ENCODE measurements at regions not wholly inside any gene's neighbourhood (a gene's known extent, or its start where the extent isn't known, plus 50 kb on each side); places are given as distances from the start of the nearest gene placed in this dataset.

GRCh38 chrX:150298841-150299551 lies 64.1 kb upstream of the MAMLD1 start:
- no peak for DNase-seq (ENCODE audit: low read depth in 2 of 2)

DNA sequence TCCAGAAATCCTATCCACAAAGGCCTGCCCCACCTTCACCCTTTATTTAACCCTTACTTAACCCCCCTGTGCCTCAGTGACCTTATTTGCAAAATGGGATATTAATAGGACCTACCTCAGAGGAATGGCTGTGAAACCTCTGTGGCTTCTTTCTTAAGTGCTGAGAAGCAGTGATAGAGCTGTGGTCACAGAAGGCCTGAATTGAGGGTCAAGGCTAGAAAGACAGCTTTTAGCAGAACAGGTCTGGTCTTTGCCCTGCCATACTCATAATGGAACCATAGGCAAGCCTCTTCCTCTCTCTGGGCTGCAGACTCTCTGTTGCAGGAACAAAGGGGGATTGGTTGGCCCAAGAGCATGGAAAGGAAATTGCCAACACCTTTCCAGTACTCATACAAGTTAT lies 63.5 kb upstream of the MAMLD1 start:
- no peak for DNase-seq (ENCODE audit: low read depth in 2 of 2)

GRCh38 chrX:150303386-150304097 lies 59.6 kb upstream of the MAMLD1 start:
- DNase-seq (ENCODE audit: low read depth in 2 of 2): no peak

GRCh38 chrX:150306002-150306401 lies 57.1 kb upstream of the MAMLD1 start:
- DNase-seq (ENCODE audit: low read depth in 2 of 2): no peak

GRCh38 chrX:150308041-150308440 lies 55.1 kb upstream of the MAMLD1 start:
- no peak for DNase-seq (ENCODE audit: low read depth in 2 of 2)

DNA sequence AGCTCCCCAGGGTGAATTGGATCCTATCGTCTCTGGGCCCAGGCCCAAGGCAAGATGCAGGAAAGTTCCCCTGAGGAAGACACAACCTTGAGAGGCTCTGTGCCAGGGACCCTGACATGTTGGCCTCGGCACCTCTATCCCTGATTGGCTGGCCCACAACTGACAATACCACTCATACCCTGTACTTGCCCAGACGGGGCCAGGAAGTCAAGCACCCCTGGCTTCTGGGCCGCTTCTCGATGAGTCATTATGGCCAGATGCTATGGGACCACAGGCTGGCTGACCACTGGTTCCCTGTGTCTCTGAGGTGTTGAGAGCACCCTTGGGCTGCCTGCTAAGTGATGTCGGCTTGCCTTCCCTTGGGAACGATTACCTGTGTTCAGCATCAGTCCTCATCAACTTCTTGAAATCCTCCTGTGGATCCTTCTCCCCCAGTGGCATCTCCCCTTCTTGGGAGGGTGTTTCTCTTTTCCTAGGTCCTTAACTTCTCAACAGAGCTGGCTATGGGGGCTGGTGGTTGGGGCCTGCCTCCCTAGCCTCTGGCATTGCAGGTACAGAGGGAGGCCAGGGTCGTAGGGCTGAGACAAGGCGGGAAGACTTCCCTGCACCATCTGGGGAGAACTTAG lies 54.5 kb upstream of the MAMLD1 start:
- DNase-seq (ENCODE audit: low read depth in 2 of 2): no peak

GRCh38 chrX:150310417-150310816 lies 52.7 kb upstream of the MAMLD1 start:
- no peak for DNase-seq (ENCODE audit: low read depth in 2 of 2)

- DNase-seq (ENCODE audit: low read depth in 2 of 2): no peak
Measured at GRCh38 chrX:150310881-150311280, 52.2 kb upstream of the MAMLD1 start.

DNA sequence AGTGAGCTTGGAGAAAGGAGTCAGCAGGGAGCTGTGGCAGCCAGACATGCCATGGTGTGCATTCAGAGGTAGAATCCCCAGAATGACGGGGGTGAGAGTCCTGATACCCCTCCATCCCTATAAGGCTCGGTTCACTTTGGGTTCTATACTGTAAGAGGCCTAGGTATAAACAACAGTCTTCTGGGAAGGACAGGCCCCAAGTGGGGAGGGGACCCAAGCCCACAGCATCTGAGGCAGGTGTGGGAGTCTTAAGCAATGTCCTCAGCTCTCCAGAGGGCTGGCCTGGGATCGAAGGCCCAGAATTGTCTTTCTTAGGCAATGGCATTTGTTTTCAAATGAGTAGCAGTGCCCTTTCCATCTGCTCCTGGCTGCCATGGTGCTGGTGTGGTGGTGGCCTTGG lies 50.2 kb upstream of the MAMLD1 start:
- DNase-seq (ENCODE audit: low read depth in 2 of 2): no peak

Data from stimulated activated CD8-positive, alpha-beta memory T cell treated with anti-CD3 and anti-CD28 coated beads, Interleukin-15, amount 100 ng/mL, for 48 hours (primary cell).